ENCODE measurements at regions not wholly inside any gene's neighbourhood (a gene's known extent, or its start where the extent isn't known, plus 50 kb on each side); places are given as distances from the start of the nearest gene placed in this dataset.

- peak in 1 of 2 experiments; percentile 2 for DNase-seq
Observed at GRCh38 chr4:4625488-4625887, 83.6 kb upstream of the STX18 start.

- DNase-seq: no peak
Observed at GRCh38 chr4:4624276-4624897, 82.5 kb upstream of the STX18 start.

- DNase-seq: no peak
Observed at GRCh38 chr4:4619821-4620220, 78.0 kb upstream of the STX18 start.

DNA sequence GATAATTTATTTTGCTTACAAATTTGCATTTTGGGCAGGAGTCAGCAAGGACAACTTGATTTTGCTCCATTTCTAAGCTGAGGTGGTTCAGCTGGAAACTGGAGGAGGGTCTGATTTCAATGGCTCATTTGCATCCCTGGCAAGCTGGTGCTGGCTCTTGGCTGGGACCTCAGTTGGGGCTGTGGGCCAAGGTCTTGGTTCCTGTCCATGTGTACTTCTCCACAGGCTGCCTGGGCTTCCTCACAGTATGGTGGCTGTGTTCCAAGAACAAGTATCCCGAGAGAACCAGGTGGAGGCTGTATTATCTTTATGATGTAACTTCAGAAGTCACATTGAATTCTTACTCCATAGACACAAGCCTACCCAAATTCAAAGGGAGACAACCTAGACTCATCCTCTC is 77.0 kb upstream of the STX18 start:
- no peak for DNase-seq

- DNase-seq: no peak
Observed at GRCh38 chr4:4614925-4615678, 73.3 kb upstream of the STX18 start.

DNA sequence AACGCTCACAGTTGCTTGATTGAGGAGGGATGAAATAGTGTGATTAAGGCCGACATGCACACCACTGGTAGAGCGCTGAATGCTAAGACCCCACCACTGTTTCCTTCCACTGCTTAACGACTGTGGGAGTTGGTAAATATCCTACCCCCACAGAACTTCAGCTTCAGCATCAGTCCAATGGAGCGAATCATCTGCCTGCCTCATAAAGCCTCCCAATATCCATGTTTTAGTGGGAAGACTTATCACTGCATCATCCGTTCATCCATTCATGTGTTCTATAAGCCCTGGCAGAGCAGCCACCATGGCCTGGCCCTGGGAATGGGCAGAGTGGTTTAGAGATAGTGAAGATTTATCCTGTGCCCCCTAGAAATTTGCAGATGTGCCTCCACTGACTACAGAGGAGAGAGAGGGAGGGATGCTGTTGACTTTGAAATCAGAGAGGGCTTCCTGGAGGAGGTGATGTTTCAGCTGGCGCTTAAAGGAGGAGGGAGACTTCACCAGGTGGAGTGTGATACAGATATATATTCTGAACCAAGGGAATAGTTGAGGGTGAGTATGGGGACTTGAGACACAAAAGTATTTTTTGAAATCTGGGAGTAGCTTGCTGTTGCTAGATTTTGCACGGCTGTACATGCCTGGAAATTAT is 71.9 kb upstream of the STX18 start:
- DNase-seq: no peak

- no peak for DNase-seq
Observed at GRCh38 chr4:4613126-4613465, 71.2 kb upstream of the STX18 start.

GRCh38 chr4:4610672-4611071 is 68.8 kb upstream of the STX18 start:
- DNase-seq: no peak

DNA sequence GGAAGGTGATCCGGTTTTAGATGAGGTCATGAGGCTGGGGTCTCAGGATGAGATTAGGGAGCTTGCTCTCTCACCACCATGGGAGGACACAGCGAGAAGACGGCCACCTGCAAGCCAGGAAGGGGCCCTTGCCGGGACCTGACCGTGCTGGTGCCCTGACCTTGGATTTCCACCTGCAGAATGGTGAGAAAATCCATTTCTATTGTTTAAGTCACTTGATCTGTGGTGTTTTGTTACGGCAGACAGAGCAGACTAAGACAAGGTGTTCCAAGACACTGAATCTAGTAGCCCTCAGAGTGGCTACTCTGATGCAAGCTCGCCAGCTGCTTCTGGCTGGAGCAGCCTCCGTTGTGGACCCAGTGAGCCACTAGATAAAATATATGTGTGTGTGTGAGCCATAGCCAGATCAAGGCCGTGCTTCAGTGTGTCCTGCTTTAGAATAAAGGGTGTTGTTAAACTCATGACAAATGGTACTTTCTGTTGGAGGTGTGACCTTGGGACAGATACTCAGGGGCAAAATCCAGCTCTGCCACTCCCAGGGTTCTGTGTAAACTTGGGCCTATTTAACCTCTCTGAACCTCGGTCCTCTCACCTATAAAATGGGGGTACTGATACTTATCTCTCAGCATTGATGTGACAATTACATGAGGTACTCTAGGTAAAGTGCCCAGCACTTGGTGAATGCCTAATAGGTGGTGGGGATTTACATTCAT is 67.9 kb upstream of the STX18 start:
- no peak for DNase-seq

DNA sequence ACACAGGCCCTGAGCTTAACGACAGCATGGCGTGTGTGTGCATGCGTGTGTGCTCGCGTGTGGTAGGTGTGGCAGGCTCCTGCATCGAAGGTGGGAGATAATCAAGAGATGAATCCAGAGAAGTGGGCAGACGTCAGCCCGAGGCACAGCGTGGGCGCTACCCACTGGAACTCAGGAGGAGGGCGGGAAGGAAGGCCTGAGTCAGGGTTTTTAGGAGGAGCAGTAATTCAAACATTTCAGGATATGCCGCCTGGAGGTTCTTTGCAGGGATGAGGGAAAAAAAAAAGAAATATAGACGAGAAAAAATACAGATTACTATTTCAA is 66.3 kb upstream of the STX18 start:
- DNase-seq: no peak

DNA sequence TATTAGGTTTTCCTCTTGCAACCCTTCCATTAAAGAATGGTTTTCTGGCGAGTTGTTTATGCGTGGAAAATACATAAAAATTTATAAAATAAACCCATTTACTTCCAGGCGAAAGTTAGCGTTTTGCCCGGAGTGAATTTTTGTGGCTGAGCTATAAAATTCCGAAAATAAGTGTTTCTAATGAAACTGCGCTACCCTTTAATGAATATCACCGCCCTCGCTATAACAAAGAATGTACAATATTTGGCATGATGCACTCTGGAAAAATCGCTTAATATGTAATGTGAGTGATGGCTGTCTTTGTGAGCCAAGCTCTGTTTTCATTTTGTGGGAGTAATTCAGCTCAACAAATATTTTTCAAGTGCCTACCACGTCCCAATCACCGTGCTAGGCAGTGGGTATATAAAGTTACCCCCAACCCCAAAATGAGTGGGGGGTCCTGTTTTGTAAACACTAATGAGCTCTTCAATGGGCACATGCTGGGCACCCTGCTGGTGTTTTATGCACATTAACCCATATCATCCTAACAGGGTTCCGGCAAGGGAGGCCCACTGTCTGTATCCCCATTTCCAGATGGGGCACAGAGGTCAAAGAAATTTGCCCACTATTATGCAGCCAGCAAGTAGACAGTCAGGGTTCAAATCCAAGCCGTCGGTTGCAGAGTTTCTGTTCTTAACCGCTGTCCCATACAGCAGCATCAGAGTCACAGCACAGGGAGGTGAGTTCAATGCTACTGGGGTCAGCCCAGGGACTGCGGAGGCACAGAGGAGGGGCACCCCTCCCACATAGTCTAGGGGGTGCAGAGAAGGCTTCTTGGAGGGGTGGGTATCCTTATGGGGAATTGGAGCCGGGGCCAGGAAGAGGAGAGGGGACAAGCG is 65.7 kb upstream of the STX18 start:
- no peak for DNase-seq

DNA sequence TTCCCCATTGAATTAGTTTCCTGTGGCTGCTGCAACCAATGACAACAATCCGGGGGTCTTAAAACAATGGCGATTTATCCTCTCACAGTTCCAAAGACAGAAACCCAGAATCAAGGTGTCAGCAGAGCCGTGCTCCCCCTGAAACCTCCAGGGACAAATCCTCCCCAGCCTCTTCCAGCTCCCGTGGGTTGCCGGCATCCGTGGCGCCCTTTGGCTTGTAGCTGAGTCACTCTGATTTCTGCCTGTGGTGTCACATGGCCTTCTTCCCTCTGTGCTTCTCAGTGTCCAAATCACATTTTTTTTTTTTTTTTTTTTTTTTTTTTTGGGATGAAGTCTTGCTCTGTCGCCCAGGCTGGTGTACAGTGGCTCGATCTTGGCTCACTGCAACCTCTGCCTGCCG is 64.5 kb upstream of the STX18 start:
- DNase-seq: no peak

- DNase-seq: no peak
Observed at GRCh38 chr4:4605849-4606248, 64.0 kb upstream of the STX18 start.

DNA sequence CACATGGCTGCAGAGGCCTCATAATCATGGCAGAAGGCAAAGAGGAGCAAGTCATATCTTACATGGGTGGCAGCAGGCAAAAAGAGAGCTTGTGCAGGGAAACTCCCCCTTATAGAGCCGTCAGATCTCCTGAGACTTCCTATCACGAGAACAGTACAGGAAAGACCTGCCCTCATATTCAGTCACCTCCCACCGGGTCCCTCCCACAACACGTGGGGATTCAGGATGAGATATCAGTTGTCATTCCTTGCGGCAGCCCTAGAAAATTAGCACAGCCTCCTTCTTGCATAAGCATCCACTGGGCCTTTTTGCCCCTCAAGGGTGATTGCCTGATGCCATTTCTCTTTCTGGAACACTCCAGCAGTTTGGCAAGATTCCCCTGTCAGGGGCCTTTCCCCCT is 61.7 kb upstream of the STX18 start:
- no peak for DNase-seq

DNA sequence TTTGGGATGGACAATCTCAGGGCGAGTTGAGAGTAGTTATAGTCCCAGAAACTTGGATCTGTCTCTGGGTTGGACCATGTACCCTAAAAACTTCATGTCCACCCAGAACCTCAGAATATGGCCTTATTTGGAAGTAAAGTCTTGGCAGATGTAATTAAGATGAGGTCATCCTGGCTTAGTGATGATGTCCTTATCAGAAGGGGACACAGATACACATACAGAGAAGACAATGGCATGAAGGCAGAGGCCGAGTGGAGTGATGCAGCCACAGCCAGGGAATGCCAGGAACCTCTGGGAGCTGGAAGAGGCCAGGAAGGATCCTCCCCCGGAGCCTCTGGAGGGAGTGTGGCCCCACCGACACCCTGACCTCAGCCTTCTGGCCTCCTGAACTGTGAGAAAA is 61.2 kb upstream of the STX18 start:
- DNase-seq: no peak

- no peak for DNase-seq
Observed at GRCh38 chr4:4602468-4602867, 60.6 kb upstream of the STX18 start.

GRCh38 chr4:4601803-4602369 is 60.0 kb upstream of the STX18 start:
- DNase-seq: no peak

GRCh38 chr4:4599481-4600275 is 57.8 kb upstream of the STX18 start:
- DNase-seq: no peak

GRCh38 chr4:4598851-4599411 is 57.1 kb upstream of the STX18 start:
- DNase-seq: no peak

GRCh38 chr4:4596720-4597119 is 54.9 kb upstream of the STX18 start:
- DNase-seq: no peak

DNA sequence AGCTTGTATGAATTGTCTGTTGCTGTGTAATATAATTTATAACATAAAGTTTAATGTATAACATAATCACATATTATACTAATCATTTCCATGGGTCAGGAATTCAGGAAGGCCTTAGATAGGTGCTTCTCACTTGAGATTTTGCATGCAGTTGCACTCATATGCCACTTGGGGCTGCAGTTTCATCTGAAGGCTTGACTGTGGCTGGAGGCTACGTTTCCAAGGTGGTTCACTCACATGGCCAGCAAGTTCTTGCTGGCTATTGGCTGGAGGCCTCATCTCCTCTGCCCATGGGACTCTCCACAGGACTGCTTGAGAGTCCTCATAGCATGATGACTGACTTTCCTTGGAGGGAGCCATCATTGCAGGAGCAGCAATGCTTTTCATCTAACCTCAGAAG is 53.4 kb upstream of the STX18 start:
- peak; percentile 19 to 26 for DNase-seq

Data from Kasumi-1 (cell line).